ENCODE measurements at regions not wholly inside any gene's neighbourhood (a gene's known extent, or its start where the extent isn't known, plus 50 kb on each side); places are given as distances from the start of the nearest gene placed in this dataset.

- TF ChIP-seq CTCF (IDR thresholded peaks at IDR 0.05; ENCODE audit: borderline replicate concordance): no peak
- no peaks in the 10 kb centered on the region for H3K9me3 ChIP-seq (replicated peaks)
- H3K4me3 ChIP-seq: no peak overlapping the region
- no peaks in the 10 kb centered on the region for H3K4me1 ChIP-seq
- no peak overlapping the region for H3K27ac ChIP-seq (replicated peaks)
- intact Hi-C loops (cut with micrococcal nuclease): no loop called here
- no peaks in the 10 kb centered on the region for H3K36me3 ChIP-seq
- DNase-seq: no peak
- H3K27me3 ChIP-seq (ENCODE audit: low read depth): no peaks in the 10 kb centered on the region
Measured at GRCh38 chr21:22154579-22155274, 1156.5 kb downstream of the NCAM2 start.

- no peak for TF ChIP-seq CTCF (IDR thresholded peaks at IDR 0.05; ENCODE audit: borderline replicate concordance)
- no peak for DNase-seq
- H3K4me1 ChIP-seq: no peaks in the 10 kb centered on the region
Measured at GRCh38 chr21:22164912-22165311, 1166.7 kb downstream of the NCAM2 start.

GRCh38 chr21:22174746-22175145 lies 1176.5 kb downstream of the NCAM2 start:
- no peak overlapping the region for H3K4me3 ChIP-seq
- no peak for DNase-seq
- H3K4me1 ChIP-seq: no peaks in the 10 kb centered on the region
- no peaks in the 10 kb centered on the region for H3K27me3 ChIP-seq (ENCODE audit: low read depth)
- H3K9me3 ChIP-seq (replicated peaks): peaks cover 28% of the 10 kb centered on the region
- intact Hi-C loops (cut with micrococcal nuclease): no loop called here
- TF ChIP-seq CTCF (IDR thresholded peaks at IDR 0.05; ENCODE audit: borderline replicate concordance): no peak
- H3K27ac ChIP-seq (replicated peaks): no peak overlapping the region
- H3K36me3 ChIP-seq: no peaks in the 10 kb centered on the region

More at GRCh38 chr21:22164912-22165311, 1166.7 kb downstream of the NCAM2 start:
- peaks cover 23% of the 10 kb centered on the region for H3K9me3 ChIP-seq (replicated peaks)
- H3K27ac ChIP-seq (replicated peaks): no peak overlapping the region
- intact Hi-C loops (cut with micrococcal nuclease): no loop called here
- H3K36me3 ChIP-seq: no peaks in the 10 kb centered on the region
- no peaks in the 10 kb centered on the region for H3K27me3 ChIP-seq (ENCODE audit: low read depth)
- H3K4me3 ChIP-seq: no peak overlapping the region

- Histone ChIP-seq H3K36me3 (no peaks in the 10 kb centered on the region), H3K4me1 (no peaks in the 10 kb centered on the region), H3K27ac (replicated peaks) (no peak overlapping the region), H3K9me3 (replicated peaks) (peaks cover 3% of the 10 kb centered on the region), H3K4me3 (no peak overlapping the region), H3K27me3 (ENCODE audit: low read depth) (no peaks in the 10 kb centered on the region)
- intact Hi-C loops (cut with micrococcal nuclease): no loop called here
- TF ChIP-seq CTCF (IDR thresholded peaks at IDR 0.05; ENCODE audit: borderline replicate concordance): no peak
- no peak for DNase-seq
Measured at GRCh38 chr21:22189278-22189677, 1191.1 kb downstream of the NCAM2 start.

- H3K36me3 ChIP-seq: no peaks in the 10 kb centered on the region
- peaks cover 13% of the 10 kb centered on the region for H3K9me3 ChIP-seq (replicated peaks)
- TF ChIP-seq CTCF (IDR thresholded peaks at IDR 0.05; ENCODE audit: borderline replicate concordance): no peak
- H3K4me3 ChIP-seq: no peak overlapping the region
- no peaks in the 10 kb centered on the region for H3K27me3 ChIP-seq (ENCODE audit: low read depth)
- intact Hi-C loops (cut with micrococcal nuclease): no loop called here
- no peak for DNase-seq
- no peaks in the 10 kb centered on the region for H3K4me1 ChIP-seq
- no peak overlapping the region for H3K27ac ChIP-seq (replicated peaks)
Measured at GRCh38 chr21:22191581-22191980, 1193.4 kb downstream of the NCAM2 start.

Measured in left ventricle myocardium inferior (tissue), 1 donor.